Uterus (tissue), 2 donors: ENCODE measurements at regions not wholly inside any gene's neighbourhood (a gene's known extent, or its start where the extent isn't known, plus 50 kb on each side); places are given as distances from the start of the nearest gene placed in this dataset.

Experiments used
- POLR2A ChIP-seq, 2 donors: fragments of 450-650 bp; IDR thresholded peaks; one replicate each; pipeline ENCODE4 v1.6.1; 2016; ENCODE audit warnings: antibody characterized with exemption in 2 of 2, mild to moderate bottlenecking in 1 of 2, moderate library complexity in 1 of 2
- TF ChIP-seq, protein P1 (sequence below), 4 experiments: fragments of 200-600 bp in 2 of 4; fragments of 450-650 bp in 2 of 4; sonication (generic) in 2 of 4; IDR thresholded peaks; one replicate each; pipeline ENCODE4 v1.5.1; 2016 to 2019; ENCODE audit warnings: antibody characterized with exemption in 4 of 4, mild to moderate bottlenecking in 2 of 4, moderate library complexity in 1 of 4

DNA sequence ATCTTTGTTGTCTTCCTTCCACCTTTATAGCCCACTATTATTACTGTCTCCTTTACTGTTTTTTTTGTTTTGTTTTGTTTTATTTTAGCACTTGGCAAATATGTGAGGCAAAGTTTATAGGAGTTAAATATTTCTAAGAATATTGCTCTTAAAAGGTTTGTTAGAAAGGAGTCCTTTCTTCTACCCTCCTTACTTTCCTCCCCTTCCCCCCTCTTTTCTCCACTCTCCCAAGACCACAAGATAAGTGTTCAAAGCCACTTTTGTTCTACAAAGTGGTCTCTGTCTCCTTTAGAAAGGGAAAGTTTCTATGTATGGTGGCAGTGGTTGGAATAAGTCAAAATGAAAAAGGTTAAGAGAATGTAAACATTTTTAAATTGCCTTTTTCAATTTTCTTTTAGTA is 130.7 kb upstream of the TSC22D2 start:
- TF ChIP-seq, protein P1, sequence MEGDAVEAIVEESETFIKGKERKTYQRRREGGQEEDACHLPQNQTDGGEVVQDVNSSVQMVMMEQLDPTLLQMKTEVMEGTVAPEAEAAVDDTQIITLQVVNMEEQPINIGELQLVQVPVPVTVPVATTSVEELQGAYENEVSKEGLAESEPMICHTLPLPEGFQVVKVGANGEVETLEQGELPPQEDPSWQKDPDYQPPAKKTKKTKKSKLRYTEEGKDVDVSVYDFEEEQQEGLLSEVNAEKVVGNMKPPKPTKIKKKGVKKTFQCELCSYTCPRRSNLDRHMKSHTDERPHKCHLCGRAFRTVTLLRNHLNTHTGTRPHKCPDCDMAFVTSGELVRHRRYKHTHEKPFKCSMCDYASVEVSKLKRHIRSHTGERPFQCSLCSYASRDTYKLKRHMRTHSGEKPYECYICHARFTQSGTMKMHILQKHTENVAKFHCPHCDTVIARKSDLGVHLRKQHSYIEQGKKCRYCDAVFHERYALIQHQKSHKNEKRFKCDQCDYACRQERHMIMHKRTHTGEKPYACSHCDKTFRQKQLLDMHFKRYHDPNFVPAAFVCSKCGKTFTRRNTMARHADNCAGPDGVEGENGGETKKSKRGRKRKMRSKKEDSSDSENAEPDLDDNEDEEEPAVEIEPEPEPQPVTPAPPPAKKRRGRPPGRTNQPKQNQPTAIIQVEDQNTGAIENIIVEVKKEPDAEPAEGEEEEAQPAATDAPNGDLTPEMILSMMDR (IDR thresholded peaks at IDR 0.05) = no peak
- no peak for TF ChIP-seq POLR2A (IDR thresholded peaks at IDR 0.05)
